Testis (tissue), 2 donors: ENCODE measurements at regions not wholly inside any gene's neighbourhood (a gene's known extent, or its start where the extent isn't known, plus 50 kb on each side); places are given as distances from the start of the nearest gene placed in this dataset.

ENCODE experiments used
- DNase-seq: peaks from one replicate; pipeline ENCODE4 v3.0.0-alpha.2; 2019
- H3K27ac ChIP-seq, 2 donors: fragments of 200-600 bp; sonication (generic); one replicate each; pipeline ENCODE4 v1.5.1; 2019
- H3K27me3 ChIP-seq: fragments of 200-600 bp; sonication (generic); one replicate; pipeline ENCODE4 v1.5.1; 2019
- H3K36me3 ChIP-seq: fragments of 200-600 bp; sonication (generic); one replicate; pipeline ENCODE4 v1.5.1; 2017; ENCODE audit warnings: low read depth; ENCODE audit errors: missing control alignments
- H3K4me1 ChIP-seq: fragments of 200-600 bp; sonication (generic); one replicate; pipeline ENCODE4 v1.5.1; 2019
- H3K4me3 ChIP-seq, 2 donors: fragments of 200-600 bp; sonication (generic); one replicate each; pipeline ENCODE4 v1.5.1; 2017 to 2019
- H3K9me3 ChIP-seq: fragments of 200-600 bp; sonication (generic); one replicate; pipeline ENCODE4 v1.5.1; 2017
- POLR2A ChIP-seq: fragments of 450-650 bp; IDR thresholded peaks from one replicate; pipeline ENCODE4 v1.6.1; 2017; ENCODE audit warnings: antibody characterized with exemption, mild to moderate bottlenecking, moderate library complexity
- WGBS, 2 donors: methylation state at CpG; one replicate each; pipeline ENCODE4 v1.1.5; 2018; 5-methylcytosine and 5-hydroxymethylcytosine counted together
- intact Hi-C: fragments of 100-400 bp; cut with DNase I; formaldehyde crosslinking; loops from one replicate; pipeline ENCODE4 v1.15.1; 2023; ENCODE audit warnings: low total_unique reads
- TF ChIP-seq, protein P1 (sequence below), 3 experiments: fragments of 450-650 bp in 2 of 3; fragments of 200-600 bp in 1 of 3; sonication (generic) in 1 of 3; IDR thresholded peaks; one replicate each; pipeline ENCODE4 v1.5.1; 2016 to 2019; ENCODE audit warnings: antibody characterized with exemption in 3 of 3, mild to moderate bottlenecking in 2 of 3, moderate library complexity in 1 of 3

DNA sequence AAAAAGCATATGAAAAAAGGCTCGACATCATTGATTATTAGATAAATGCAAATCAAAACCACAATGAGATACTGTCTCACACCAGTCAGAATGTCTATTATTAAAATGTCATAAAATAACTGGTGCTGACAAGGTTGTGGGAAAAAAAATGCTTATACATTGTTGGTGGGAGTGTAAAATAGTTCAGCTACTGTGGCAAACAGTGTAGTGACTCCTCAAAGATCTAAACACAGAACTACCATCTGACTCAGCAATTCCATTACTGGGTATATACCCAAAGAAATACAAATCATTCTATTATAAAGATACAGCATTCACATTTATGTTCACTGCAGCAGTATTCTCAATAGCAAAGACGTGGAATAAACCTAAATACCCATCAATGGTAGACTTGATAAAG, 412.1 kb downstream of the CENPC start:
- no peak overlapping the region for H3K27ac ChIP-seq
- no peaks in the 10 kb centered on the region for H3K27me3 ChIP-seq
- no peak for DNase-seq
- H3K4me3 ChIP-seq, result no peak overlapping the region
- H3K4me1 ChIP-seq, result no peaks in the 10 kb centered on the region
- intact Hi-C loops, result no loop called here
- H3K9me3 ChIP-seq, result no peaks in the 10 kb centered on the region
- 66 to 83% methylated on average over 2 of the region's 2 CpGs for WGBS, 2 donors
- TF ChIP-seq, protein P1, sequence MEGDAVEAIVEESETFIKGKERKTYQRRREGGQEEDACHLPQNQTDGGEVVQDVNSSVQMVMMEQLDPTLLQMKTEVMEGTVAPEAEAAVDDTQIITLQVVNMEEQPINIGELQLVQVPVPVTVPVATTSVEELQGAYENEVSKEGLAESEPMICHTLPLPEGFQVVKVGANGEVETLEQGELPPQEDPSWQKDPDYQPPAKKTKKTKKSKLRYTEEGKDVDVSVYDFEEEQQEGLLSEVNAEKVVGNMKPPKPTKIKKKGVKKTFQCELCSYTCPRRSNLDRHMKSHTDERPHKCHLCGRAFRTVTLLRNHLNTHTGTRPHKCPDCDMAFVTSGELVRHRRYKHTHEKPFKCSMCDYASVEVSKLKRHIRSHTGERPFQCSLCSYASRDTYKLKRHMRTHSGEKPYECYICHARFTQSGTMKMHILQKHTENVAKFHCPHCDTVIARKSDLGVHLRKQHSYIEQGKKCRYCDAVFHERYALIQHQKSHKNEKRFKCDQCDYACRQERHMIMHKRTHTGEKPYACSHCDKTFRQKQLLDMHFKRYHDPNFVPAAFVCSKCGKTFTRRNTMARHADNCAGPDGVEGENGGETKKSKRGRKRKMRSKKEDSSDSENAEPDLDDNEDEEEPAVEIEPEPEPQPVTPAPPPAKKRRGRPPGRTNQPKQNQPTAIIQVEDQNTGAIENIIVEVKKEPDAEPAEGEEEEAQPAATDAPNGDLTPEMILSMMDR (IDR thresholded peaks at IDR 0.05), result no peak
- no peak for TF ChIP-seq POLR2A
- H3K36me3 ChIP-seq, result no peaks in the 10 kb centered on the region

DNA sequence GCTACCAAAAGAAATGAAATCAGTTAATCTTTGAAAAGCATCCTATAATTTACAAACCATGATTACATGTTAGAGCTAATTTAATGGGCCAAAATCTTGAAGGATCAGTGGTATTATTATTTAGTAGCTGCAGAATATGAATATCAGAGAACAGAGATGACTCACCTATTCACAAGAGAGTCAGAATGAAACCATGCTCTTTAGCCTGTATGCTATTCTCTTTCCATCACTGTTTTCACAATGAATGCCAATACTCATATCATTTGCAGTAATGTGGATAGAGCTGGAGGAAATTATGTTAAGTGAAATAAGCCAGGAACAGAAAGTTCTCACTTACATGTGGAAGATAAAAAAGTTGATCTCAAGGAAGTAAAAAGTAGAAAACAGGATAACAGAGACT, 414.1 kb downstream of the CENPC start:
- Histone ChIP-seq H3K36me3 (no peaks in the 10 kb centered on the region), H3K4me1 (no peaks in the 10 kb centered on the region), H3K4me3 (no peak overlapping the region), H3K9me3 (no peaks in the 10 kb centered on the region), H3K27ac (no peak overlapping the region), H3K27me3 (no peaks in the 10 kb centered on the region)
- TF ChIP-seq, protein P1 (IDR thresholded peaks at IDR 0.05), result no peak
- TF ChIP-seq POLR2A, result no peak
- no peak for DNase-seq
- intact Hi-C loops, result no loop called here

DNA sequence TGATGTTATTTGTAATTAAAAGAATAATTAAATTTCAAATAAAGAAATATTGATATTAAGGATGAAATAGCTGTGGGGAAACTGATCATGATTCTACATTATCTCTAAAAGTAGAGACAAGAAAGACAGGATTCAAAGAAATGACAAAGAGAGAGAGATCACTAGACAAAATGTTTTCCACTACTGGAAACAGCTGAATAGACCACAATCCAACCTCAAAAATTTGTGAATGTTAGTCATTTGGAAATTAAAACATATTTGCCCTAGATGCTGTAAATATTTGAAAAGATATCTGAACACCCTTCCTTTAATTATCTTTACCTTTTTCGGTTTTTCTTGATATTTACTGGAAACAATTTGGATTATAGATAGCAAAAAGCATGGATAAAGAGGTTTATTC, 414.9 kb downstream of the CENPC start:
- DNase-seq, result no peak
- Histone ChIP-seq H3K4me1 (no peaks in the 10 kb centered on the region), H3K4me3 (no peak overlapping the region), H3K36me3 (no peaks in the 10 kb centered on the region), H3K27me3 (no peaks in the 10 kb centered on the region), H3K27ac (no peak overlapping the region), H3K9me3 (no peaks in the 10 kb centered on the region)
- TF ChIP-seq, protein P1 (IDR thresholded peaks at IDR 0.05), result no peak
- TF ChIP-seq POLR2A, result no peak
- intact Hi-C loops, result no loop called here
- 78 to 79% methylated on average over 1 of the region's 1 CpG for WGBS, 2 donors

DNA sequence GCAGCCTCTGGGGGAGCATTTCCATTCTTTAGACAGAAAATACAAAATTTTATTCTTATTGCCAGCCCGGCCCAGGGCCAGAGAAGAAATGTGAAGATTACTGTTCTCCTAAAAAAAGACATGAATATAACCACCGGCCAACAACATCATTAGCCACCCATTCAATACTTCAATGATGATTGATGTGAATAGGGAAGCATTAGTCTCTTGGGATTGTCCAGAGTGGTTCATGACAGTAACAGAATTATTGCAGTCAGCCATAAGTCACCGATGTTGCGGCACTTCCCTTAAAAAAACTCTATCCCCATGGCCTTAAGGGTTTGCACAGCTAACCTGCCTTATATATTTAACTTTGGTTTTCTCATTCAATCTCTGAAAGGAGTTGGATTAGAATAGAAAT, 418.7 kb downstream of the CENPC start:
- WGBS, 2 donors, result 76 to 92% methylated on average over 4 of the region's 4 CpGs
- TF ChIP-seq, protein P1 (IDR thresholded peaks at IDR 0.05), result no peak
- no peak for TF ChIP-seq POLR2A
- no peaks in the 10 kb centered on the region for H3K27me3 ChIP-seq

DNA sequence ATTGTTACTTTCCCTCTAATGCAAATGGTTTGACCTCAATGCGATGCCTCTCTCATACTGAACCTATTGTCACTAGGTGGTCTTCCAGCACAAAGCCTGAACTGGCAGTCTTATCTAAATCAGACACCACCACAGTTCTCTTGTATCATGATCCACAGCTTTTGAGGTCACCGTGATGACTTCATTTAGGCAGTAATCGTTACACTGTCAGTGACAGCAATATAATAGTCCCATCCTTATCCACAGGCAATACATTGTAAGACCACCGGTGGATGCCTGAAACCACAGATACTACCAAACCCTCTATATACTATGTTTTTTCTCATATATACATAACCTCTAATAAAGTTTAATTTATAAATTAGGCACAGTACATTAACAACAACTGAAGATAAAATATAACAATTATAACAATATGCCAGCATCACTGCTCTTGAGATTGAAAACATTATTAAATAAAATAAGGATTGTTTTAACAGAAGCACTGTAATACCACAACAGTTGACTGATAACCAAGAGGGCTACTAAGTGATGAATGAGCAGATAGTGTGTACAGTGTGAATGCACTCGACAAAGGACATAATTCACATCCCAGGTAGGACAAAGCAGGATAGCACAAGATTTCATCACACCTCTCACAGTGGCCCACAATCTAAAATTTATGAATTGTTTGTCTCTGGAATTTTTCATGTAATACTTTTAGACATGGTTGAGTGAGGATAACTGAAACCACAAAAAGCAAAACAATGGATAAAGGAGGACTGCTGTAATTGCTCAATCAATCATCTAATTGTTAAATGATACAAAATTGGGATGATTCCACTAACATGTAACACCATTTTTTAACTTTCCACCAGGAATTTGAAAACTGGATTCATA, 419.4 kb downstream of the CENPC start:
- no peak overlapping the region for H3K27ac ChIP-seq
- no peaks in the 10 kb centered on the region for H3K36me3 ChIP-seq
- intact Hi-C loops, result no loop called here
- H3K4me1 ChIP-seq, result no peaks in the 10 kb centered on the region
- no peak for DNase-seq
- TF ChIP-seq POLR2A, result no peak
- TF ChIP-seq, protein P1 (IDR thresholded peaks at IDR 0.05), result no peak
- 69 to 79% methylated on average over 5 of the region's 5 CpGs for WGBS, 2 donors
- no peaks in the 10 kb centered on the region for H3K27me3 ChIP-seq
- H3K9me3 ChIP-seq, result no peaks in the 10 kb centered on the region
- no peak overlapping the region for H3K4me3 ChIP-seq

More for the DNA sequence above, 418.7 kb downstream of the CENPC start:
- H3K9me3 ChIP-seq, result no peaks in the 10 kb centered on the region
- intact Hi-C loops, result no loop called here
- no peak overlapping the region for H3K4me3 ChIP-seq
- no peaks in the 10 kb centered on the region for H3K36me3 ChIP-seq
- no peaks in the 10 kb centered on the region for H3K4me1 ChIP-seq
- no peak overlapping the region for H3K27ac ChIP-seq
- DNase-seq, result no peak
